CD8-positive, alpha-beta memory T cell (primary cell): ENCODE measurements at regions not wholly inside any gene's neighbourhood (a gene's known extent, or its start where the extent isn't known, plus 50 kb on each side); places are given as distances from the start of the nearest gene placed in this dataset.

Source experiments
- CTCF ChIA-PET: fragments of 350-600 bp; sonication (Branson Sonifier 250); formaldehyde crosslinking; loops from one replicate; lab custom pipeline; 2021; ENCODE audit warnings: antibody characterized with exemption; lab: Charles Lee
- POLR2A ChIA-PET: fragments of 350-600 bp; sonication (Branson Sonifier 250); formaldehyde crosslinking; loops from one replicate; lab custom pipeline; 2021; ENCODE audit warnings: antibody characterized with exemption; lab: Charles Lee
- DNase-seq, 5 donors: peaks; one replicate each; pipeline versions ENCODE4 v3.0.0 to v3.0.0-alpha.2; 2020 to 2022; ENCODE audit warnings: mixed read lengths in 1 of 5
- H3K27ac ChIP-seq: one replicate; pipeline ENCODE4 v1.7.0; 2013; ENCODE audit warnings: low read depth, mild to moderate bottlenecking, low read length, moderate library complexity
- H3K27me3 ChIP-seq: 2 replicates; pipeline ENCODE4 v1.7.0; 2013; ENCODE audit warnings: low read length, mild to moderate bottlenecking; ENCODE audit not compliant: insufficient read depth, poor library complexity, severe bottlenecking
- H3K36me3 ChIP-seq: 2 replicates; pipeline ENCODE4 v1.7.0; 2013; ENCODE audit warnings: mild to moderate bottlenecking, low read length, moderate library complexity; ENCODE audit not compliant: insufficient read depth
- H3K4me1 ChIP-seq: 2 replicates; pipeline ENCODE4 v1.7.0; 2013; ENCODE audit warnings: mild to moderate bottlenecking, low read length, moderate library complexity; ENCODE audit not compliant: insufficient read depth
- H3K4me3 ChIP-seq: 2 replicates; pipeline ENCODE4 v1.7.0; 2013; ENCODE audit warnings: mild to moderate bottlenecking, low read length
- H3K9me3 ChIP-seq: 2 replicates; pipeline ENCODE4 v1.7.0; 2013; ENCODE audit warnings: mild to moderate bottlenecking, low read length
- H3K27ac Mint-ChIP-seq, 8 donors: one replicate each; pipeline ENCODE4 v1.8.0; 2020 to 2021; ENCODE audit warnings: mixed read lengths in 8 of 8, mild to moderate bottlenecking in 6 of 8, inconsistent platforms in 3 of 8, moderate library complexity in 3 of 8
- H3K27me3 Mint-ChIP-seq, 2 donors: one replicate each; pipeline ENCODE4 v1.8.0; 2020 to 2021; ENCODE audit warnings: mixed read lengths in 2 of 2, mild to moderate bottlenecking in 1 of 2, moderate library complexity in 1 of 2
- H3K36me3 Mint-ChIP-seq, 3 donors: one replicate each; pipeline ENCODE4 v1.8.0; 2020 to 2021; ENCODE audit warnings: mixed read lengths in 3 of 3, inconsistent platforms in 1 of 3, mild to moderate bottlenecking in 1 of 3
- H3K4me1 Mint-ChIP-seq, 3 donors: one replicate each; pipeline ENCODE4 v1.8.0; 2020 to 2021; ENCODE audit warnings: mixed read lengths in 3 of 3, inconsistent platforms in 1 of 3, mild to moderate bottlenecking in 1 of 3
- H3K4me3 Mint-ChIP-seq, 7 donors: one replicate each; pipeline ENCODE4 v1.8.0; 2020 to 2021; ENCODE audit warnings: mixed read lengths in 7 of 7, mild to moderate bottlenecking in 6 of 7, moderate library complexity in 4 of 7, inconsistent platforms in 2 of 7
- H3K9me3 Mint-ChIP-seq, 5 donors: one replicate each; pipeline ENCODE4 v1.8.0; 2020 to 2022; ENCODE audit warnings: mixed read lengths in 5 of 5, mild to moderate bottlenecking in 3 of 5, moderate library complexity in 2 of 5, inconsistent platforms in 1 of 5

DNA sequence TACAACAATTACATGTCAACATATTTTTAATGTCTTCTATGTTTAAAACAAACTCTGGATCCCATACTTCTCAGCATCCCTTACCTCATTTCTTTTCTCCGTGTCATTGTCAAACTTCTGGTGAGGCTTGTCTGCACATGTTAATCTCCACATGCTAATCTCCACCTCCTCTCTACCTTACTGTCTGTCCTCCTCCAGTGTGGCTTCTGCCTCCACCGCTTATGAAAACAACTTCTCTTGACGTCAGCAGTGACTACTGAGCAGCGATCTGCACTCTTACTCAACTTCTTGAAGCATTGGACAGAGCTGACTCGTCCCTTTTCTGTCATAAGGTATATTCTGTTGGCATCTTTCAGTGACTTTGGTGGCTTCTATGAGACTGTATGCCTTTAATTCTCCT lies 338.2 kb upstream of the THRB start:
- Mint-ChIP-seq H3K36me3 (no peaks in the 10 kb centered on the region), H3K27ac (no peak overlapping the region), H3K4me1 (no peaks in the 10 kb centered on the region), H3K9me3 (peaks cover 0 to 11% (median 9%) of the 10 kb centered on the region in 5 donors), H3K27me3 (peaks cover 5 to 15% of the 10 kb centered on the region in 2 donors), H3K4me3 (no peak overlapping the region)
- no peak overlapping the region for H3K27ac ChIP-seq
- no peak for DNase-seq
- no peaks in the 10 kb centered on the region for H3K27me3 ChIP-seq
- H3K9me3 ChIP-seq = no peaks in the 10 kb centered on the region
- no peak overlapping the region for H3K4me3 ChIP-seq
- no peaks in the 10 kb centered on the region for H3K4me1 ChIP-seq
- POLR2A ChIA-PET = no interaction called here
- CTCF ChIA-PET = no interaction called here
- H3K36me3 ChIP-seq = no peaks in the 10 kb centered on the region

DNA sequence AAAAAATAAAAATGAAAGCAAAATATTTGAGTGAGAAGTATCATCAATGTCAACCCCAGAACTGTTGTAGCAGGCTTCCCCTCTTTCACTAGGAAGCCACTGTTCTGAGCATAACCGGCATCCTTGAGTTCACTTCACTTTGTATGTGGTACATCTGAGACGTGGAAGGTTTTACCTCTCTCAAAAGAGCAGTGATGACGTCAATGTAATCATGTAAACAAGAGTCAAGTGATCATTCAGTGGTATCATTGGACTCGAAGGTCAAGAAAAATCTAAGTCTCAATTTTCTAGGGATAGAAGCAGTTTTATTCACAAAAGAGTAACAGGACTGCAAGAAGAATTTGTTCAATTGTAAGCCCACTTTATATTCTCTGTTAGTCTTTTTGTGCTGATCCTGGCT lies 339.8 kb upstream of the THRB start:
- no peak overlapping the region for H3K27ac Mint-ChIP-seq
- peaks cover 5% of the 10 kb centered on the region in 2 donors for H3K27me3 Mint-ChIP-seq
- no peaks in the 10 kb centered on the region for H3K36me3 Mint-ChIP-seq
- CTCF ChIA-PET = no interaction called here
- H3K4me3 Mint-ChIP-seq = no peak overlapping the region
- H3K27me3 ChIP-seq = no peaks in the 10 kb centered on the region
- no peaks in the 10 kb centered on the region for H3K36me3 ChIP-seq
- no peaks in the 10 kb centered on the region for H3K4me1 ChIP-seq
- no peaks in the 10 kb centered on the region for H3K9me3 ChIP-seq
- no peak overlapping the region for H3K4me3 ChIP-seq
- no peak for DNase-seq
- POLR2A ChIA-PET = no interaction called here
- peaks cover 0 to 8% (median 2%) of the 10 kb centered on the region in 5 donors for H3K9me3 Mint-ChIP-seq
- no peaks in the 10 kb centered on the region for H3K4me1 Mint-ChIP-seq
- no peak overlapping the region for H3K27ac ChIP-seq

DNA sequence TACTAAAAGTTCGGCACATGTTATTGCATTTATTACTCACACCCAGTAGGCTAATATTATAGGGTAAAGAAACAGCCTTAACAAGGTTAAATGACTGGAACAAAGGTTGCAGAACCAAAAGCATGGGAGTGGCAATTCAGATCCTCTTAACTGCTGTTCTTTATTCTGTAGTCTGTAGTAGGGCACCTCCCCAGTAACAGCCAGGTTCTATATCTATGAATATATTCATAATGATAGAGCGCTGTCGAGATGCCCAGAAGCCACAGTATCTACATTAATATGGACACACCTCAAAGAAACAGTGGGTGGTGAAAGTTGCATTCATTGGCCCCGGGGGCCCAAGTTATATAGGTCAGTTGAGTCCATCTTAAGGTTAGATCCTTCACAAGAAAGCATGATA lies 340.9 kb upstream of the THRB start:
- ChIA-PET CTCF (no interaction called here), POLR2A (no interaction called here)
- Mint-ChIP-seq H3K9me3 (peaks cover 0 to 4% (median 2%) of the 10 kb centered on the region in 5 donors), H3K4me3 (no peak overlapping the region), H3K36me3 (no peaks in the 10 kb centered on the region), H3K4me1 (no peaks in the 10 kb centered on the region), H3K27me3 (peaks cover 0 to under 1% of the 10 kb centered on the region in 2 donors), H3K27ac (no peak overlapping the region)
- Histone ChIP-seq H3K27me3 (no peaks in the 10 kb centered on the region), H3K36me3 (no peaks in the 10 kb centered on the region), H3K9me3 (no peaks in the 10 kb centered on the region), H3K4me3 (no peak overlapping the region), H3K27ac (no peak overlapping the region), H3K4me1 (no peaks in the 10 kb centered on the region)
- DNase-seq = no peak

DNA sequence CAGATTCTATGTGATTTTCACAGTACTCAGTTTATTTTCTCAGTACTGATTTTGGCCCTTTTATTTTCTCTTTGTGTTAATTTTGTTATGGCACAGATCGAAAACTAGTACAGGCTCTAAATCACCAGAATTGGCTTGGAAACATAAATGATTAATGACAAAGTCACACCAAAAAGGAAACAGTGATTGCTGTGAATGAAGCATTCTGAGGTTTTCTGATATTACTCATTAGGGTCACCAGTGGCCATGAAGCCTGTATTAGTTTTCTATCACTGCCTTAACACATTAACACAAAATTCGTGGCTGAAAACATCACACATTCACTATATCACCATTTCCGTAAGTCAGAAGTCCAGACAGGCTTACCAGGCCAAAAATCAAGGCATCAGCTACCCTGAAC lies 343.0 kb upstream of the THRB start:
- CTCF ChIA-PET = no interaction called here
- Mint-ChIP-seq H3K4me3 (no peak overlapping the region), H3K4me1 (no peaks in the 10 kb centered on the region), H3K36me3 (no peaks in the 10 kb centered on the region), H3K27ac (no peak overlapping the region), H3K27me3 (no peaks in the 10 kb centered on the region), H3K9me3 (peaks cover 0 to 6% (median 2%) of the 10 kb centered on the region in 5 donors)
- Histone ChIP-seq H3K4me3 (no peak overlapping the region), H3K9me3 (no peaks in the 10 kb centered on the region), H3K36me3 (no peaks in the 10 kb centered on the region), H3K27me3 (no peaks in the 10 kb centered on the region), H3K4me1 (no peaks in the 10 kb centered on the region), H3K27ac (no peak overlapping the region)
- POLR2A ChIA-PET = no interaction called here
- no peak for DNase-seq

DNA sequence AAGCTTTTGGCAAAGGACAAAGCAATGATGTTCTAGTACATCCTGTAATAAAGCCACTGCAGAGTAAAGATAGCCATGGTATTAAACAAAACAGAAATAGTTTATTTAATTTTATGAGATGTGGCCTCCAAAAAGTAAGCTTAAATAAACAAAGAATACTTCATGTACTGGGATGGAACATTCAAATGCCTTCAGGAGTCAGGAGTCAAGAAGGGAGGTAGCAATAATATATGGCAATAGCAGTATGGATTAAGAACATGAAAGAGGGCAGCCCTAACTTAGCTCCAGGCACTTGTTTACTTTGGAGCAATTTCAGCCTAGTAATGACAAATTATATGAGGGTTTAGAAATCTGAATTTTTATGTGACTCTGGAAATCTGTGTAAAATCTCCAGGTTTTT lies 343.9 kb upstream of the THRB start:
- H3K27ac ChIP-seq = no peak overlapping the region

DNA sequence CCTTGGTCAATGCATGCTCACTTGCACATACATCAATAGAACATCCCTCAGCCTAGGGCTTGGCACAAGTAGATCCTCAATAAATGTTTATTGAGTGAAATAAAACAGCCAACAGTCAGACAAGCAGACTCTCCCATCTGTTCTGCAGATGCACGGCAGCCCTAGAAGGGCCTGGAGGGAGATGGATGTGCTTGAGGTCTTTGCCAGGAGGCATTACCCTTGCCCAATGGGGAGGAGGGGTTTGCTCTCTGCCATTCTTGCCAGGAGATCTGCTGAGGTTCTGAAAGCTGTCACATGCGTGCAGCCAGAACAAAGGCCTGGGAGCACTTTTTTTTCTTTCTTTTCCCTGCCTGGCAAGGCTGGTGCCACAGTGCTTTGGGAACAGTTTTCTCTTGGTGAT lies 349.3 kb upstream of the THRB start:
- H3K27me3 ChIP-seq = no peaks in the 10 kb centered on the region
- Mint-ChIP-seq H3K27ac (no peak overlapping the region), H3K4me1 (no peaks in the 10 kb centered on the region), H3K9me3 (peaks cover 2 to 12% (median 3%) of the 10 kb centered on the region in 5 donors), H3K36me3 (no peaks in the 10 kb centered on the region), H3K4me3 (no peak overlapping the region), H3K27me3 (no peaks in the 10 kb centered on the region)
- H3K36me3 ChIP-seq = no peaks in the 10 kb centered on the region
- ChIA-PET CTCF (no interaction called here), POLR2A (no interaction called here)
- no peak for DNase-seq
- no peak overlapping the region for H3K27ac ChIP-seq
- H3K4me3 ChIP-seq = no peak overlapping the region
- H3K9me3 ChIP-seq = no peaks in the 10 kb centered on the region
- H3K4me1 ChIP-seq = no peaks in the 10 kb centered on the region

More for the DNA sequence above, 343.9 kb upstream of the THRB start:
- Histone ChIP-seq H3K4me3 (no peak overlapping the region), H3K4me1 (no peaks in the 10 kb centered on the region), H3K36me3 (no peaks in the 10 kb centered on the region), H3K27me3 (no peaks in the 10 kb centered on the region), H3K9me3 (no peaks in the 10 kb centered on the region)
- Mint-ChIP-seq H3K4me1 (no peaks in the 10 kb centered on the region), H3K9me3 (peaks cover 0 to 6% (median 3%) of the 10 kb centered on the region in 5 donors), H3K4me3 (no peak overlapping the region), H3K27ac (no peak overlapping the region), H3K27me3 (no peaks in the 10 kb centered on the region), H3K36me3 (no peaks in the 10 kb centered on the region)
- POLR2A ChIA-PET = no interaction called here
- CTCF ChIA-PET = no interaction called here
- no peak for DNase-seq

DNA sequence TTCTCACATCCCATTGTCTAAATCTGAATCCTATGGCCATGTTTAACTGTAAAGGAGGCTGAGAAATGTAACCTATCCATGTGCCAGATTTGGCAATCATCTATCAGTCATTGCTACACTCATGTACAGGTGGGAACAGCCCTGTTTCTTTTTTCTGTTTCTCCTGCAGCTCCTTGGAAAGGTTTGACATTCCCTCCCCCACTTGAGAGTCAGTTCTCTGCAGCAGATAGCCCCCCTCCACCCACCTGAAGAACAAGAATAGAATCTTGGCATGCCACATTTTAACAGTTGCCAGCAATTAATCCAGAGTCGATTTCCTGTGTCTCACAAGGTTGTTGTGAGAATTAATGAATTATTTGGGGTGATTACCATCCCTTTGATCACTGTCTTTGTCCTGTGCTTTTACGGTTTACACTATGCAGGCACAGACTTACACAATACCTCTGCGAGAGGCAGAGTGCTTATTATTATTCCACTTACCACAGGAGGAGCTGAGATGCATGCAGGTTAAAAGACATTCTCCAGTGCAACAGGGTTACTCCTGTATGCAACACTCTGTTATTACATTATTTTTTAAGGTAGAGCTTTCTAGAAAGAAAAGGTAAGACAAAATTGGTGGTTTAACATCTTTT lies 351.0 kb upstream of the THRB start:
- no peak overlapping the region for H3K27ac ChIP-seq
- H3K4me1 Mint-ChIP-seq = no peaks in the 10 kb centered on the region
- H3K36me3 ChIP-seq = no peaks in the 10 kb centered on the region
- ChIA-PET POLR2A (no interaction called here), CTCF (no interaction called here)
- H3K9me3 Mint-ChIP-seq = peaks cover 2 to 12% (median 3%) of the 10 kb centered on the region in 5 donors
- H3K4me3 ChIP-seq = no peak overlapping the region
- no peak for DNase-seq
- H3K36me3 Mint-ChIP-seq = no peaks in the 10 kb centered on the region
- H3K27ac Mint-ChIP-seq = no peak overlapping the region
- no peaks in the 10 kb centered on the region for H3K27me3 ChIP-seq
- H3K9me3 ChIP-seq = no peaks in the 10 kb centered on the region
- no peaks in the 10 kb centered on the region for H3K27me3 Mint-ChIP-seq
- H3K4me3 Mint-ChIP-seq = no peak overlapping the region
- no peaks in the 10 kb centered on the region for H3K4me1 ChIP-seq

DNA sequence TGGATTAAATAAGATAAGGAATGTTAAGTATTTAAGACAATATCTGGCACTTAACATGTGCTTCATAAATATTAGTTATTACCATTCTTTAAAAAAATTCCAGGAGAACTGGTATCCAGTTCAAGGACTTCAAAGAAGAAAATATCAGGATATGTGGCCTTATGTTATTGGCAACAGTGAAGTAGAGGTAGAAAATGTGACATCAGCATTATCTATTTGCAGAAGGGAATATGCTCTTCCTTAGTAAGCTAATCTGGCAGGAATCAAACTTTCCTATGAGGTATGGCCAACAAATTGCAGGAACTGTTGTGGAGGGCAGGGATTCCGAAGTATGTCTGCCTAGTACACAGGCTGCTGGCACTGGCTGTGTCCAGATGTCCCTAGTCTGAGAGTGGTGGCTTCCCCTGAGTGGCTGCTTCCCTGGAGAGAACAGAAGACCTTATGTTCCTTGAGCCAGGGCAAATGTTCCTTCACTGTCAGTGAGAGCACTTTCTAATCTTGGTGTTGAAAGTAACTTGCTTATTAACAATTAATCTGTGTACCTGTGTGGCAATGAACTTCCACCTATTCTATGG lies 351.7 kb upstream of the THRB start:
- H3K9me3 Mint-ChIP-seq = peaks cover 2 to 15% (median 3%) of the 10 kb centered on the region in 5 donors
- H3K4me1 Mint-ChIP-seq = no peaks in the 10 kb centered on the region
- Histone ChIP-seq H3K36me3 (no peaks in the 10 kb centered on the region), H3K9me3 (no peaks in the 10 kb centered on the region), H3K4me1 (no peaks in the 10 kb centered on the region), H3K27ac (no peak overlapping the region), H3K27me3 (no peaks in the 10 kb centered on the region), H3K4me3 (no peak overlapping the region)
- H3K36me3 Mint-ChIP-seq = no peaks in the 10 kb centered on the region
- H3K27me3 Mint-ChIP-seq = no peaks in the 10 kb centered on the region
- POLR2A ChIA-PET = no interaction called here
- H3K27ac Mint-ChIP-seq = no peak overlapping the region
- H3K4me3 Mint-ChIP-seq = no peak overlapping the region
- CTCF ChIA-PET = no interaction called here
- no peak for DNase-seq
